Stomach smooth muscle (tissue), 2 donors: ENCODE measurements at regions not wholly inside any gene's neighbourhood (a gene's known extent, or its start where the extent isn't known, plus 50 kb on each side); places are given as distances from the start of the nearest gene placed in this dataset.
"Not testable (repeated sequence)": the region's sequence is repeated elsewhere in the genome, so short reads cannot be mapped to it uniquely, and the experiment has no call there.

Experiments
- H3K27ac ChIP-seq: one replicate; pipeline ENCODE4 v1.7.0; 2013; ENCODE audit warnings: mild to moderate bottlenecking, low read length, inconsistent platforms
- H3K27me3 ChIP-seq, 2 donors: one replicate each; pipeline ENCODE4 v1.7.0; 2013; ENCODE audit warnings: low read length in 2 of 2; ENCODE audit not compliant: insufficient read depth in 2 of 2, control insufficient read depth in 1 of 2
- H3K36me3 ChIP-seq, 2 donors: one replicate each; pipeline ENCODE4 v1.7.0; 2013; ENCODE audit warnings: low read length in 2 of 2; ENCODE audit not compliant: control insufficient read depth in 2 of 2, insufficient read depth in 2 of 2
- H3K4me1 ChIP-seq: one replicate; pipeline ENCODE4 v1.7.0; 2013; ENCODE audit warnings: low read length; ENCODE audit not compliant: control insufficient read depth, insufficient read depth
- H3K4me3 ChIP-seq, 2 donors: one replicate each; pipeline ENCODE4 v1.7.0; 2013; ENCODE audit warnings: low read length in 2 of 2
- H3K9ac ChIP-seq, 2 donors: one replicate each; pipeline ENCODE4 v1.7.0; 2013; ENCODE audit warnings: low read length in 2 of 2, mild to moderate bottlenecking in 1 of 2
- H3K9me3 ChIP-seq, 2 donors: one replicate each; pipeline ENCODE4 v1.7.0; 2013; ENCODE audit warnings: low read length in 2 of 2; ENCODE audit not compliant: control insufficient read depth in 2 of 2
- donor health status: healthy.
- donor health status: Pancreatic carcinoma.

GRCh38 chr3:124069706-124070105, 77.8 kb upstream of the ROPN1 start:
- H3K9me3 ChIP-seq, H3K27me3 ChIP-seq, H3K4me3 ChIP-seq, H3K4me1 ChIP-seq, H3K27ac ChIP-seq, H3K36me3 ChIP-seq, H3K9ac ChIP-seq: not testable (repeated sequence)

DNA sequence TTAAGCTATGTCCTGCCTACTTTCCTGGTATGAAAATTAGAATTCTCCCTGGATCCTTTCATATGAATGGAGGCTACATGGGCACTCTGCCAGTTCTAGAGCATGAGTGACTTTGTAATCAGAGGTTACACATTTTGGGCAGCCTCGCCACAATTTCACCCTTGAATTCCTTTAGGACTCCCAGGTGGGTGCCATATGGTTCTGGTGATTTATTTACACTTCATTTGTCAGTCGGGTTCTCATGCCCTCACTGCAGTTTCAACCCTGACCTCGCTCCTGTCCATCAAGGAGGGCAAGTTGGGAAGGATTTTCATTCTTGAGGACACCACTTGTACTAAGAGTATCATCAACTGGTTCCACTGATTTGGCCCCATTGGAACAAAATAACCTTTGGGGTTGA, 83.2 kb upstream of the ROPN1 start:
- not testable (repeated sequence) for H3K27ac ChIP-seq, H3K9me3 ChIP-seq, H3K4me3 ChIP-seq, H3K27me3 ChIP-seq, H3K36me3 ChIP-seq, H3K9ac ChIP-seq
- H3K4me1 ChIP-seq = peaks cover 18% of the 10 kb centered on the region

- H3K27ac ChIP-seq = no peak overlapping the region
- no peaks in the 10 kb centered on the region for H3K27me3 ChIP-seq
- H3K36me3 ChIP-seq = no peaks in the 10 kb centered on the region
- no peaks in the 10 kb centered on the region for H3K9me3 ChIP-seq
- no peak overlapping the region for H3K4me3 ChIP-seq
- peaks cover 13% of the 10 kb centered on the region for H3K4me1 ChIP-seq
- no peak overlapping the region for H3K9ac ChIP-seq
Observed at GRCh38 chr3:124075753-124076152, 83.8 kb upstream of the ROPN1 start.

- H3K27ac ChIP-seq = no peak overlapping the region
- no peaks in the 10 kb centered on the region for H3K36me3 ChIP-seq
- H3K9me3 ChIP-seq = no peaks in the 10 kb centered on the region
- H3K4me1 ChIP-seq = peaks cover 13% of the 10 kb centered on the region
- H3K4me3 ChIP-seq = no peak overlapping the region
- H3K9ac ChIP-seq = no peak overlapping the region
- no peaks in the 10 kb centered on the region for H3K27me3 ChIP-seq
Observed at GRCh38 chr3:124076235-124076634, 84.3 kb upstream of the ROPN1 start.

- Histone ChIP-seq H3K27ac (no peak overlapping the region), H3K9me3 (no peaks in the 10 kb centered on the region), H3K4me3 (no peak overlapping the region), H3K36me3 (no peaks in the 10 kb centered on the region), H3K9ac (no peak overlapping the region), H3K27me3 (no peaks in the 10 kb centered on the region), H3K4me1 (peaks cover 25% of the 10 kb centered on the region)
Observed at GRCh38 chr3:124078953-124079911, 87.3 kb upstream of the ROPN1 start.

DNA sequence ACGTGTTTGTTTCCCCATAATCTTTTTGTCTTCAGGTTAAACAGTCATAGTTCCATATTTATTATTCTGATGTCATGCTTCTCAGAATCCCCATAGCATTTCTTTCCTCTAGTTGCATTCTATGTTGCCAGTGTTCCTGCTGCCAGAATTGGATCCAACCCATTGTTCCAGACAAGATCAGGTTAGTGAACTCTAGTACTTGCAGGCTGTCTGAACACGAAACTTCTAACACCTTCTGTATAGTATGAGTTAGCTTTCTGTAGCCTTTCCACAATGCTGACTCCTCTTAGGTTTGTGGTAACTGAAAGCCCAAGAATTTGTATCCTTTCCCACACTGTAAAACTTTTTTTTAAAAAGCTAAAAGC, 88.0 kb upstream of the ROPN1 start:
- peaks cover 30% of the 10 kb centered on the region for H3K4me1 ChIP-seq
- no peak overlapping the region for H3K9ac ChIP-seq
- no peaks in the 10 kb centered on the region for H3K27me3 ChIP-seq
- H3K4me3 ChIP-seq = no peak overlapping the region
- no peaks in the 10 kb centered on the region for H3K36me3 ChIP-seq
- H3K27ac ChIP-seq = no peak overlapping the region
- H3K9me3 ChIP-seq = no peaks in the 10 kb centered on the region

GRCh38 chr3:124082343-124082742, 90.4 kb upstream of the ROPN1 start:
- Histone ChIP-seq H3K27ac (no peak overlapping the region), H3K27me3 (no peaks in the 10 kb centered on the region), H3K4me1 (peaks cover 21% of the 10 kb centered on the region), H3K4me3 (no peak overlapping the region), H3K9ac (no peak overlapping the region), H3K36me3 (no peaks in the 10 kb centered on the region), H3K9me3 (no peaks in the 10 kb centered on the region)

DNA sequence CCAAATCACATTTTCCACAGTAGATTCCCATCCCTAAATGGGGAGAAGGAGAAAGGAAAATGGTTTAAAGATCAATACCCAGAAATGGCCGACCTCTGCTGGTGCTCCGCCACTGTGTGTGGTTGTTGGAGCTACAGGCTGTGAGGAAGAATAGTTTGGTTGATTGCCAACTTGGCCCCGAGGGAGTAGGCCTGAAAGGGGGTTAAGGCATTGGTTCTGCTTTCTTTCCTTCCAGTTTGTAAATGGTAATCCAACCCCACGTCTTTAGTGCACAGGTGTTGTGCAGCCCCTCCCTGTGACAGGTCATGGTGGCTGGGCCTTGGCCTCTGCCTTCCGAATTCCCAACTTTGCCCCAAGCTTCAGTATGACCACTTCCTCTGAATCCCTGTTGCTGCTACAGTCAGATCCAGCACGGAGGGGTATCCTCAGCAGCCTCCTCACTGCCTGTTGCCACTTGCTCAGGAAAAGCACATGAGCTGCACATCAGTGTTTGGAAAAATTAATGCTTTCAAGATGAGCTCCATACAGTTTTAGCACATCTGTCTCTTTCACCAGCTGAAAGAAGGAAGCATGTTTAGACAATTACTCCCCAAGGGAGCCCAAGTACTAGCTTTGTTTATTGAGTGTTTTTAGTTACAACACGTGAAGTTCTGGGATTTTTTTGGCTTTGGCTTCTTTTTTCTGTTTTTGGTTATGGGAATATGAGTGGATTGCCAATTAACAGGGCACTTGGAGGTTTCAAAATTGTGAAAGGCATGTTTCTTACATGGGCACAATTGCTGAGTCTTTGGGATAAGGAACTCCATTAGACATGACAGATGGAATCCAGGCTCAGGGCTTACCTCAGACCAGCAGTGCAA, 92.3 kb upstream of the ROPN1 start:
- H3K4me3 ChIP-seq = no peak overlapping the region
- H3K36me3 ChIP-seq = no peaks in the 10 kb centered on the region
- H3K27ac ChIP-seq = no peak overlapping the region
- peaks cover 18% of the 10 kb centered on the region for H3K4me1 ChIP-seq
- no peak overlapping the region for H3K9ac ChIP-seq
- H3K9me3 ChIP-seq = no peaks in the 10 kb centered on the region
- no peaks in the 10 kb centered on the region for H3K27me3 ChIP-seq

GRCh38 chr3:124088801-124089200, 96.9 kb upstream of the ROPN1 start:
- Histone ChIP-seq H3K36me3 (no peaks in the 10 kb centered on the region), H3K9me3 (no peaks in the 10 kb centered on the region), H3K27ac (no peak overlapping the region), H3K4me3 (no peak overlapping the region), H3K4me1 (peaks cover 10% of the 10 kb centered on the region), H3K9ac (no peak overlapping the region), H3K27me3 (no peaks in the 10 kb centered on the region)

GRCh38 chr3:124089214-124089613, 97.3 kb upstream of the ROPN1 start:
- no peaks in the 10 kb centered on the region for H3K27me3 ChIP-seq

GRCh38 chr3:124091716-124092115, 99.8 kb upstream of the ROPN1 start:
- H3K9me3 ChIP-seq = no peaks in the 10 kb centered on the region
- H3K27me3 ChIP-seq = no peaks in the 10 kb centered on the region
- H3K27ac ChIP-seq = no peak overlapping the region
- H3K4me1 ChIP-seq = no peaks in the 10 kb centered on the region
- H3K4me3 ChIP-seq = no peak overlapping the region
- H3K36me3 ChIP-seq = no peaks in the 10 kb centered on the region
- H3K9ac ChIP-seq = no peak overlapping the region

More at GRCh38 chr3:124089214-124089613, 97.3 kb upstream of the ROPN1 start:
- Histone ChIP-seq H3K27ac (no peak overlapping the region), H3K36me3 (no peaks in the 10 kb centered on the region), H3K9ac (no peak overlapping the region), H3K4me3 (no peak overlapping the region), H3K9me3 (no peaks in the 10 kb centered on the region), H3K4me1 (peaks cover 6% of the 10 kb centered on the region)
